ENCODE measurements at regions not wholly inside any gene's neighbourhood (a gene's known extent, or its start where the extent isn't known, plus 50 kb on each side); places are given as distances from the start of the nearest gene placed in this dataset.

GRCh38 chr12:29921307-29921706 lies 137.6 kb upstream of the TMTC1 start:
- no peak for TF ChIP-seq CTCF (IDR thresholded peaks at IDR 0.05)
- no peak for TF ChIP-seq POLR2AphosphoS5 (IDR thresholded peaks at IDR 0.05)

Data from sigmoid colon (tissue), 4 donors.